ENCODE measurements at regions not wholly inside any gene's neighbourhood (a gene's known extent, or its start where the extent isn't known, plus 50 kb on each side); places are given as distances from the start of the nearest gene placed in this dataset.

- Histone ChIP-seq H3K27me3 (ENCODE audit: control insufficient read depth in 3 of 3, insufficient read depth in 3 of 3, low read length in 3 of 3) (no peaks in the 10 kb centered on the region), H3K27ac (ENCODE audit: low read depth, low read length) (no peak overlapping the region), H3K4me3 (ENCODE audit: low read length in 3 of 3) (no peak overlapping the region), H3K36me3 (ENCODE audit: control insufficient read depth in 3 of 3, insufficient read depth in 3 of 3, low read length in 3 of 3) (no peaks in the 10 kb centered on the region), H3K4me1 (ENCODE audit: control insufficient read depth in 3 of 3, insufficient read depth in 3 of 3, low read length in 3 of 3) (peaks cover 0 to 9% (median 0%) of the 10 kb centered on the region in 3 donors), H3K9me3 (ENCODE audit: control insufficient read depth in 3 of 3, low read length in 3 of 3) (no peaks in the 10 kb centered on the region), H3K9ac (ENCODE audit: low read depth in 1 of 3, low read length in 3 of 3) (no peak overlapping the region)
Observed at GRCh38 chr6:18584372-18584771, 197.2 kb downstream of the RNF144B start.

- H3K27me3 ChIP-seq (ENCODE audit: control insufficient read depth in 3 of 3, insufficient read depth in 3 of 3, low read length in 3 of 3), result no peaks in the 10 kb centered on the region
- H3K4me1 ChIP-seq (ENCODE audit: control insufficient read depth in 3 of 3, insufficient read depth in 3 of 3, low read length in 3 of 3), result peaks cover 0 to 9% (median 0%) of the 10 kb centered on the region in 3 donors
- no peaks in the 10 kb centered on the region for H3K36me3 ChIP-seq (ENCODE audit: control insufficient read depth in 3 of 3, insufficient read depth in 3 of 3, low read length in 3 of 3)
- no peak overlapping the region for H3K4me3 ChIP-seq (ENCODE audit: low read length in 3 of 3)
- H3K27ac ChIP-seq (ENCODE audit: low read depth, low read length), result no peak overlapping the region
- H3K9ac ChIP-seq (ENCODE audit: low read depth in 1 of 3, low read length in 3 of 3), result no peak overlapping the region
- no peaks in the 10 kb centered on the region for H3K9me3 ChIP-seq (ENCODE audit: control insufficient read depth in 3 of 3, low read length in 3 of 3)
Observed at GRCh38 chr6:18585032-18585573, 198.0 kb downstream of the RNF144B start.

- Histone ChIP-seq H3K4me3 (ENCODE audit: low read length in 3 of 3) (no peak overlapping the region), H3K27me3 (ENCODE audit: control insufficient read depth in 3 of 3, insufficient read depth in 3 of 3, low read length in 3 of 3) (no peaks in the 10 kb centered on the region), H3K9me3 (ENCODE audit: control insufficient read depth in 3 of 3, low read length in 3 of 3) (no peaks in the 10 kb centered on the region), H3K36me3 (ENCODE audit: control insufficient read depth in 3 of 3, insufficient read depth in 3 of 3, low read length in 3 of 3) (no peaks in the 10 kb centered on the region), H3K4me1 (ENCODE audit: control insufficient read depth in 3 of 3, insufficient read depth in 3 of 3, low read length in 3 of 3) (peaks cover 0 to 9% (median 0%) of the 10 kb centered on the region in 3 donors), H3K9ac (ENCODE audit: low read depth in 1 of 3, low read length in 3 of 3) (no peak overlapping the region), H3K27ac (ENCODE audit: low read depth, low read length) (no peak overlapping the region)
Observed at GRCh38 chr6:18586133-18586532, 199.0 kb downstream of the RNF144B start.

- H3K4me3 ChIP-seq (ENCODE audit: low read length in 3 of 3), result no peak overlapping the region
- H3K4me1 ChIP-seq (ENCODE audit: control insufficient read depth in 3 of 3, insufficient read depth in 3 of 3, low read length in 3 of 3), result no peaks in the 10 kb centered on the region
- H3K27ac ChIP-seq (ENCODE audit: low read depth, low read length), result no peak overlapping the region
Observed at GRCh38 chr6:18595774-18596530, 208.8 kb downstream of the RNF144B start.

GRCh38 chr6:18596531-18596835 is 209.3 kb downstream of the RNF144B start:
- Histone ChIP-seq H3K4me1 (ENCODE audit: control insufficient read depth in 3 of 3, insufficient read depth in 3 of 3, low read length in 3 of 3) (no peaks in the 10 kb centered on the region), H3K27ac (ENCODE audit: low read depth, low read length) (no peak overlapping the region), H3K36me3 (ENCODE audit: control insufficient read depth in 3 of 3, insufficient read depth in 3 of 3, low read length in 3 of 3) (no peaks in the 10 kb centered on the region)

More at GRCh38 chr6:18595774-18596530, 208.8 kb downstream of the RNF144B start:
- Histone ChIP-seq H3K9me3 (ENCODE audit: control insufficient read depth in 3 of 3, low read length in 3 of 3) (no peaks in the 10 kb centered on the region), H3K9ac (ENCODE audit: low read depth in 1 of 3, low read length in 3 of 3) (no peak overlapping the region), H3K36me3 (ENCODE audit: control insufficient read depth in 3 of 3, insufficient read depth in 3 of 3, low read length in 3 of 3) (no peaks in the 10 kb centered on the region), H3K27me3 (ENCODE audit: control insufficient read depth in 3 of 3, insufficient read depth in 3 of 3, low read length in 3 of 3) (no peaks in the 10 kb centered on the region)

GRCh38 chr6:18598551-18599264 is 211.6 kb downstream of the RNF144B start:
- Histone ChIP-seq H3K27me3 (ENCODE audit: control insufficient read depth in 3 of 3, insufficient read depth in 3 of 3, low read length in 3 of 3) (no peaks in the 10 kb centered on the region), H3K36me3 (ENCODE audit: control insufficient read depth in 3 of 3, insufficient read depth in 3 of 3, low read length in 3 of 3) (no peaks in the 10 kb centered on the region), H3K27ac (ENCODE audit: low read depth, low read length) (no peak overlapping the region), H3K4me3 (ENCODE audit: low read length in 3 of 3) (no peak overlapping the region), H3K9me3 (ENCODE audit: control insufficient read depth in 3 of 3, low read length in 3 of 3) (no peaks in the 10 kb centered on the region), H3K4me1 (ENCODE audit: control insufficient read depth in 3 of 3, insufficient read depth in 3 of 3, low read length in 3 of 3) (no peaks in the 10 kb centered on the region), H3K9ac (ENCODE audit: low read depth in 1 of 3, low read length in 3 of 3) (no peak overlapping the region)

More at GRCh38 chr6:18596531-18596835, 209.3 kb downstream of the RNF144B start:
- no peak overlapping the region for H3K4me3 ChIP-seq (ENCODE audit: low read length in 3 of 3)
- H3K9me3 ChIP-seq (ENCODE audit: control insufficient read depth in 3 of 3, low read length in 3 of 3), result no peaks in the 10 kb centered on the region
- no peak overlapping the region for H3K9ac ChIP-seq (ENCODE audit: low read depth in 1 of 3, low read length in 3 of 3)
- H3K27me3 ChIP-seq (ENCODE audit: control insufficient read depth in 3 of 3, insufficient read depth in 3 of 3, low read length in 3 of 3), result no peaks in the 10 kb centered on the region

GRCh38 chr6:18600255-18600654 is 213.1 kb downstream of the RNF144B start:
- no peaks in the 10 kb centered on the region for H3K4me1 ChIP-seq (ENCODE audit: control insufficient read depth in 3 of 3, insufficient read depth in 3 of 3, low read length in 3 of 3)
- H3K36me3 ChIP-seq (ENCODE audit: control insufficient read depth in 3 of 3, insufficient read depth in 3 of 3, low read length in 3 of 3), result no peaks in the 10 kb centered on the region
- no peaks in the 10 kb centered on the region for H3K27me3 ChIP-seq (ENCODE audit: control insufficient read depth in 3 of 3, insufficient read depth in 3 of 3, low read length in 3 of 3)
- H3K27ac ChIP-seq (ENCODE audit: low read depth, low read length), result no peak overlapping the region
- no peaks in the 10 kb centered on the region for H3K9me3 ChIP-seq (ENCODE audit: control insufficient read depth in 3 of 3, low read length in 3 of 3)
- no peak overlapping the region for H3K4me3 ChIP-seq (ENCODE audit: low read length in 3 of 3)
- no peak overlapping the region for H3K9ac ChIP-seq (ENCODE audit: low read depth in 1 of 3, low read length in 3 of 3)

- H3K36me3 ChIP-seq (ENCODE audit: control insufficient read depth in 3 of 3, insufficient read depth in 3 of 3, low read length in 3 of 3), result no peaks in the 10 kb centered on the region
- no peaks in the 10 kb centered on the region for H3K9me3 ChIP-seq (ENCODE audit: control insufficient read depth in 3 of 3, low read length in 3 of 3)
- no peak overlapping the region for H3K9ac ChIP-seq (ENCODE audit: low read depth in 1 of 3, low read length in 3 of 3)
Observed at GRCh38 chr6:18601516-18602020, 214.4 kb downstream of the RNF144B start.

GRCh38 chr6:18602931-18603330 is 215.8 kb downstream of the RNF144B start:
- Histone ChIP-seq H3K27me3 (ENCODE audit: control insufficient read depth in 3 of 3, insufficient read depth in 3 of 3, low read length in 3 of 3) (no peaks in the 10 kb centered on the region), H3K36me3 (ENCODE audit: control insufficient read depth in 3 of 3, insufficient read depth in 3 of 3, low read length in 3 of 3) (no peaks in the 10 kb centered on the region), H3K4me3 (ENCODE audit: low read length in 3 of 3) (no peak overlapping the region), H3K9ac (ENCODE audit: low read depth in 1 of 3, low read length in 3 of 3) (no peak overlapping the region), H3K27ac (ENCODE audit: low read depth, low read length) (no peak overlapping the region), H3K9me3 (ENCODE audit: control insufficient read depth in 3 of 3, low read length in 3 of 3) (no peaks in the 10 kb centered on the region), H3K4me1 (ENCODE audit: control insufficient read depth in 3 of 3, insufficient read depth in 3 of 3, low read length in 3 of 3) (no peaks in the 10 kb centered on the region)

More at GRCh38 chr6:18601516-18602020, 214.4 kb downstream of the RNF144B start:
- no peak overlapping the region for H3K27ac ChIP-seq (ENCODE audit: low read depth, low read length)
- no peaks in the 10 kb centered on the region for H3K4me1 ChIP-seq (ENCODE audit: control insufficient read depth in 3 of 3, insufficient read depth in 3 of 3, low read length in 3 of 3)
- no peaks in the 10 kb centered on the region for H3K27me3 ChIP-seq (ENCODE audit: control insufficient read depth in 3 of 3, insufficient read depth in 3 of 3, low read length in 3 of 3)
- H3K4me3 ChIP-seq (ENCODE audit: low read length in 3 of 3), result no peak overlapping the region

GRCh38 chr6:18603361-18603760 is 216.2 kb downstream of the RNF144B start:
- no peaks in the 10 kb centered on the region for H3K9me3 ChIP-seq (ENCODE audit: control insufficient read depth in 3 of 3, low read length in 3 of 3)
- H3K36me3 ChIP-seq (ENCODE audit: control insufficient read depth in 3 of 3, insufficient read depth in 3 of 3, low read length in 3 of 3), result no peaks in the 10 kb centered on the region
- H3K27ac ChIP-seq (ENCODE audit: low read depth, low read length), result no peak overlapping the region
- H3K4me3 ChIP-seq (ENCODE audit: low read length in 3 of 3), result no peak overlapping the region
- H3K27me3 ChIP-seq (ENCODE audit: control insufficient read depth in 3 of 3, insufficient read depth in 3 of 3, low read length in 3 of 3), result no peaks in the 10 kb centered on the region
- no peaks in the 10 kb centered on the region for H3K4me1 ChIP-seq (ENCODE audit: control insufficient read depth in 3 of 3, insufficient read depth in 3 of 3, low read length in 3 of 3)
- no peak overlapping the region for H3K9ac ChIP-seq (ENCODE audit: low read depth in 1 of 3, low read length in 3 of 3)

All from skeletal muscle tissue (tissue), 3 donors.